ENCODE measurements at regions not wholly inside any gene's neighbourhood (a gene's known extent, or its start where the extent isn't known, plus 50 kb on each side); places are given as distances from the start of the nearest gene placed in this dataset.
"Not testable (repeated sequence)": the region's sequence is repeated elsewhere in the genome, so short reads cannot be mapped to it uniquely, and the experiment has no call there.

GRCh38 chr10:3881622-3882021 is 96.6 kb upstream of the KLF6 start:
- DNase-seq: no peak

DNA sequence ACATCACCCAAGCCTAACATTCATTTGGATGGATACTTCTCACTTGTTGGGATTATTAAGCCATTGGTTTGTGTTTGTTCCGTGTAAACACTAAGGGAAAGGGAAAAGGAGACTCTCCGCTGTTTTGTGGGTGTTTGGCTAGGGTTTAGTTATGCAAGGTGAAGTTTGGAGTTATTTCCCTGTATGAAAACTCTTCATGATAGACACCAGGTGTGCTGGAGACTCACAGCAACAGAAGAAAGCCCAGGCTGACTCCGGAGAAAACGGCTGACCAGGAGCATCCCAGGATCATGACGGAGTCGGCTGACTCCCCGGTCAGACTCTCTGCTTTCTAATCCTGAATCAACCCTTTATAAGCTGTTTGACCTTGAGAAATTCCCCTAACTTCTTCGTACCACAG is 94.1 kb upstream of the KLF6 start:
- DNase-seq: no peak

- DNase-seq: no peak
These were observed 92.4 kb upstream of the KLF6 start for GRCh38 chr10:3877211-3878000.

DNA sequence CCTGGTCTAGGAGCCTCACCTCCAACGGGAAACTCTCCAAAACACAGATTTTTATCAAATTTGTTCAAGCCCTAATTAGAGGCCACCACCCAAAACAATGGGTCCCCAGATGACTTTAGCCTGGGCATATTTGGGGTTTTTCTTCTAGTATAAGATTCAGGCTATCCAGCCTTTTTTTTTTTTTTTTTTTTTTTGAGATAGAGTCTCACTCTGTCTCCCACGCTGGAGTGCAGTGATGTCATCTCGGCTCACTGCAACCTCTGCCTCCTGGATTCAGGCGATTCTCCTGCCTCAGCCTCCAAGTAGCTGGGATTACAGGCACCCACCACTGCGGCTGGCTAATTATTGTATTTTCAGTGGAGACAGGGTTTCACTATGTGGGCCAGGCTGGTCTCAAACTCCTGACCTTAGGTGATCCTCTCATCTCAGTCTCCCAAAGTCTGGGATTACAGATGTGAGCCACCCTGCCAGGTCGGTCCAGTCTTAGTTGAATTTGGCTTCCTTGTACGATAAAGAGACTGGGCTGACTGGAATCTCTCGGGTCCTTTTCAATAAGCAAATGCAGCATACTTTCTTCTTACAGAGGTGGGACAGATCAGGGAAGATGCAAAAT is 91.4 kb upstream of the KLF6 start:
- DNase-seq: no peak

DNA sequence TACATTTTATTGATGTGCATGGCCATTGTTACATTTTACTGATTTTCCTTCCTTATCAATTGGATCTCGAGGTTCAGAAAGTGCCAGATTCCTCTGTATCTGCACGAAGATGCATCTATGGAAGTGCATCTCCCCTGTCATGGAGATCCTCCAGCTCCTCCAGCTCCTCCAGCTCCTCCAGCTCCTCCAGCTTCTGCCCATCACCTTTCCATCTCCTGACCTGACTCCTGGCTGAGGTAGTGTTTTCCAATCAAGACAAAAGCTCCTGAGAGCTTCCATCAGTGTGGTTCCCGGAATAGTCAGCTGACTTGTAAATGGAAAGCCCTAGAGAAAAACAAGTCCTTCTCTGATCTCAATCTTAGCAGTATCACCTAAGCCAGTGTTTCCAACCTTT is 90.8 kb upstream of the KLF6 start:
- no peak for DNase-seq

GRCh38 chr10:3874990-3875841 is 90.2 kb upstream of the KLF6 start:
- DNase-seq: no peak

- DNase-seq: not testable (repeated sequence)
These were observed 89.6 kb upstream of the KLF6 start for GRCh38 chr10:3874610-3874989.

DNA sequence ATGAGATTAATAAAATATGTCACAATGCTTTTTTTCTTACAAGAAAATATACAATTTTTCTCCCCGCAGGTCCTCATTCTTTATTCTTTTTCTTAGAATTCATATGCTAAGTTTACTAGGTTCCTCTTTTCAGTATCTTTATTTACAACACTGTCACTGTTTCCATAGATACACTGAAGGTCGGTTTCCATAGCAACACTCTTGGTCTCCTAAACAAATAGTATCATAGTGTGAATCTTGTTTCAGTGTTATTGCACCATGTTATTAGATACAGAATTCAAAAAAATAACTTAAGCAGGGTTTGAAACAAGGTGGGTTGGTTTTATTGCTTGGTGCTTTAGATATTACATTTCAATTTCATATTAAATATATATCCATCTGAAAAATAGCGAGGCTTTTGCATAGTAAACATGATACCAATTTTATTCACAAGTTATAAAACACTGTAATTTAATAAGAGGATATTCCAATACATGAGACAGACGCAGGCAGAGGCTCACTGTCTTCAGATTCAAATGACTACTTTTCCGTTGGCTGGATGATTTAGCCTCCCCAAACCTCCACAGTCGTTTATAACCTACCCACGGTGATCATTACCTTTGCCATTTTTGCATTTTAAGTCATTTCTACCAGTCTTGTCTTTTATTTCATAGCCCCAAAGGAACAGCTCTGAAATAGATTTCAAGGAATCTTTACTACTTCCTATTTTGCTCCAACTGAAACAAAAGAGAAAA is 88.9 kb upstream of the KLF6 start:
- DNase-seq: no peak

GRCh38 chr10:3872712-3873329 is 87.8 kb upstream of the KLF6 start:
- no peak for DNase-seq

DNA sequence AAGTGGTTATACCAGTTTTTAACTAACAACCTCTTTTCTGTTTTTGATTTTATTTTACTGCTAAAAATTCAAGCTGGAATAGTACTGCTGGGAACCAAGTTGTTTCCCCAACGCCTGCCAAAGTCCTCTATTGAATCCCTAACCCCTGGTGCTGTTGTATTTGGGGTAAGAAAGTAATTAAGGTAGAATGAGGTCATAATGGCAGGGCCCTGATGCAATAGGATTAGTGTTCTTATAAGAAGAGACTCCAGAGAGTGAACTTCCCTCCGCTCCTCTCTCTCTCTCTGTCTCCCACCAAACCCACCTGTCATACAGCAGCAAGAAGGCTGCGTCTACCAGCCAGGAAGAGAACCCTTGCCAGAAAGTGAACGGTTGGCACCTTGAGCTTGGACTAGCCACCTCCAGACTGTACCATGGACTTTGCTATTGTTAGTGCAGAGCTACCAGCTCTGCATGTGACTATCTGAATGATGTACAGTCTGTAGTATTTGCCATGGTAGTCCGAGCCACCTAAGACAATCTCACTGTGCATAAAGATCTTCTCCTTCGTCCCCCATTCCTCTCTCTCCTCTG is 86.5 kb upstream of the KLF6 start:
- no peak for DNase-seq

DNA sequence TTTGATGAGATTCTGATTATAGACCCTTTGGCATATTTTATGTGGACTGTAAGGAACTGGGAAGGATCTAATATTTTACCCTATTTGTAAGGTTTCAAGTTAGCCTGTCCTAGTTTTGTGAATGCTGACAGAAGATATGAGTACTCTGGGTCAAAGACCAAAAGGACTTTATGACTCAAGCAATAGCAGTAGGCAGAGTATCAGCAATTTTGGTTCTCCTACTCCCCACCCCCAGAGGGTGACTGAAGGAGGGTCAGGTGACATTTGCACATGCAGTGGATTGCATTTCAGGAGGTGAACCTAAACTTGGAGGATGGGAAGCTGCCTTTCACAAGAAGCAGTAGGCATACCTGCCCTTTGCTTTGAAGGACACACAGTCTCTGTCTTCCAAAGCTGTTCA is 84.0 kb upstream of the KLF6 start:
- no peak for DNase-seq

DNA sequence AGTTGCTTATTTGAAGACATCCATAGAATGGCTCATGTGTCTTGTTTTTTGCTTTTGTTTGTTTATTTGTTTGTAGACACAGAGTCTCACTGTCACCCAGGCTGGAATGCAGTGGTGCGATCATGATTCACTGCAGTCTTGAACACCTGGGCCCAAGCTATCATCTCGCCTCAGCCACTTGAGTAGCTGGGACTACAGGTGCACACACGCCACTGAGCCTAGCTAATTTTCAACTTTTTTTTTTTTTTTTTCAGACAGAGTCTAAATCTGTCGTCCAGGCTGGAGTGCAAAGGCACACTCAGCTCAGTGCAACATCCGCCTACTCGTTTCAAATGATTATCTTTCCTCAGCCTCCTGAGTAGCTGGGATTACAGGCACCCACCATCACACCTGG is 83.3 kb upstream of the KLF6 start:
- DNase-seq: no peak

- DNase-seq: no peak
These were observed 82.7 kb upstream of the KLF6 start for GRCh38 chr10:3867454-3868270.

- no peak for DNase-seq
These were observed 81.3 kb upstream of the KLF6 start for GRCh38 chr10:3866332-3866731.

- DNase-seq: no peak
These were observed 80.6 kb upstream of the KLF6 start for GRCh38 chr10:3865565-3865964.

DNA sequence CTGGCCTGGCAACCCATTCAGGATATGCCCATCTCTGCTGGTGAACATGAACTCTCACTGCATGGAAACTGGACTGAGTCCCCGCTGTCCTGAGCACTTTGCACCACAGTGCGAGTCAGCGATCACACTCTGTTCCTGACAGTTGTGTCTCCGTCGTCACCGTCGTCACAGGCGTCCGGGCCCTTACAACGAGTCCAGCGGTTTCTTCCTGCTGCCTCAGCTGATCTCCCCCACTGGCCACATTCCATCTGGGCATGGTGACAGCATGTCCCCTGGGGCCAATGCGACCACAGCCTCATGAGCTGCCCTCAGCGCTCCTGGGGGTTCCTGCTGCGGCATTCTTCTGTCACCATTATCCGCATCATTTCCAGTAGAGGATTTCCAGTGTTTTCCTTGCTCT is 76.8 kb upstream of the KLF6 start:
- no peak for DNase-seq

GRCh38 chr10:3858051-3858845 is 73.2 kb upstream of the KLF6 start:
- no peak for DNase-seq

- no peak for DNase-seq
These were observed 72.3 kb upstream of the KLF6 start for GRCh38 chr10:3857318-3857717.

- no peak for DNase-seq
These were observed 71.6 kb upstream of the KLF6 start for GRCh38 chr10:3856593-3856992.

- DNase-seq: no peak
These were observed 68.7 kb upstream of the KLF6 start for GRCh38 chr10:3853547-3854303.

Data from activated CD4-positive, alpha-beta T cell treated with anti-CD3 and anti-CD28 coated beads, Interleukin-2, amount 50 U/mL, for 48 hours (primary cell).